ENCODE measurements at regions not wholly inside any gene's neighbourhood (a gene's known extent, or its start where the extent isn't known, plus 50 kb on each side); places are given as distances from the start of the nearest gene placed in this dataset.

- ChIA-PET POLR2A (ENCODE audit: unreplicated experiment) (no interaction called here), CTCF (no interaction called here)
- intact Hi-C loops (cut with micrococcal nuclease): no loop called here
These were observed 424.8 kb downstream of the TMEM38B start for GRCh38 chr9:106119176-106119575.

GRCh38 chr9:106120071-106120470, 425.7 kb downstream of the TMEM38B start:
- H3F3A ChIP-seq (ENCODE audit: low read length, unreplicated experiment): no peaks in the 10 kb centered on the region
- no peaks in the 10 kb centered on the region for H3K9me3 ChIP-seq (ENCODE audit: low read length)
- H3K36me3 ChIP-seq (ENCODE audit: low read depth, low read length): no peaks in the 10 kb centered on the region
- intact Hi-C loops (cut with micrococcal nuclease): no loop called here
- ATAC-seq: no peak
- BruUV-seq (replicated peaks): no TSS peak
- ChIA-PET CTCF (no interaction called here), POLR2A (ENCODE audit: unreplicated experiment) (no interaction called here)
- no peaks in the 10 kb centered on the region for H3K27me3 ChIP-seq (ENCODE audit: low read length)
- H3K4me2 ChIP-seq (ENCODE audit: low read length): no peak overlapping the region
- H3K9me2 ChIP-seq (replicated peaks; ENCODE audit: low read length): no peaks in the 10 kb centered on the region
- no peak overlapping the region for H3K4me3 ChIP-seq (ENCODE audit: low read length)
- no peak overlapping the region for H3K9ac ChIP-seq (ENCODE audit: low read length)
- no peak for DNase-seq
- H3K27ac ChIP-seq (ENCODE audit: low read length): no peak overlapping the region
- H2AFZ ChIP-seq (ENCODE audit: low read length): no peak overlapping the region
- no peaks in the 10 kb centered on the region for H3K4me1 ChIP-seq (ENCODE audit: insufficient read depth, low read length)
- TF ChIP-seq EZH2phosphoT487 (IDR thresholded peaks at IDR 0.05; ENCODE audit: borderline replicate concordance, low read length): no peak
- TF ChIP-seq CTCF (conservative IDR thresholded peaks at IDR 0.05; ENCODE audit: low read depth, low read length): no peak
- TF ChIP-seq EZH2 (IDR thresholded peaks at IDR 0.05; ENCODE audit: low read length, unreplicated experiment): no peak
- no peaks in the 10 kb centered on the region for H3K79me2 ChIP-seq (ENCODE audit: low read length)
- H4K20me1 ChIP-seq (ENCODE audit: low read length): no peaks in the 10 kb centered on the region

More at GRCh38 chr9:106119176-106119575, 424.8 kb downstream of the TMEM38B start:
- no TSS peak for BruUV-seq (replicated peaks)
- Histone ChIP-seq H3K9me2 (replicated peaks; ENCODE audit: low read length) (no peaks in the 10 kb centered on the region), H3K9me3 (ENCODE audit: low read length) (no peaks in the 10 kb centered on the region), H3K4me3 (ENCODE audit: low read length) (no peak overlapping the region), H3K4me1 (ENCODE audit: insufficient read depth, low read length) (no peaks in the 10 kb centered on the region), H3K27ac (ENCODE audit: low read length) (no peak overlapping the region), H3K27me3 (ENCODE audit: low read length) (no peaks in the 10 kb centered on the region), H3K4me2 (ENCODE audit: low read length) (no peak overlapping the region), H3K79me2 (ENCODE audit: low read length) (no peaks in the 10 kb centered on the region), H4K20me1 (ENCODE audit: low read length) (no peaks in the 10 kb centered on the region), H3K36me3 (ENCODE audit: low read depth, low read length) (no peaks in the 10 kb centered on the region), H3F3A (ENCODE audit: low read length, unreplicated experiment) (no peaks in the 10 kb centered on the region), H3K9ac (ENCODE audit: low read length) (no peak overlapping the region), H2AFZ (ENCODE audit: low read length) (no peak overlapping the region)
- peak; percentile 18 for DNase-seq
- TF ChIP-seq CTCF (conservative IDR thresholded peaks at IDR 0.05; ENCODE audit: low read depth, low read length): no peak
- no peak for TF ChIP-seq EZH2 (IDR thresholded peaks at IDR 0.05; ENCODE audit: low read length, unreplicated experiment)
- no peak for TF ChIP-seq EZH2phosphoT487 (IDR thresholded peaks at IDR 0.05; ENCODE audit: borderline replicate concordance, low read length)
- no peak for ATAC-seq

GRCh38 chr9:106127776-106128175, 433.4 kb downstream of the TMEM38B start:
- CTCF ChIA-PET: no interaction called here
- no peaks in the 10 kb centered on the region for H3K36me3 ChIP-seq (ENCODE audit: low read depth, low read length)
- POLR2A ChIA-PET (ENCODE audit: unreplicated experiment): no interaction called here
- intact Hi-C loops (cut with micrococcal nuclease): no loop called here
- no peaks in the 10 kb centered on the region for H4K20me1 ChIP-seq (ENCODE audit: low read length)
- no peak overlapping the region for H3K4me3 ChIP-seq (ENCODE audit: low read length)
- no peak overlapping the region for H2AFZ ChIP-seq (ENCODE audit: low read length)
- DNase-seq (peak; percentile 4), ATAC-seq (no peak)
- BruUV-seq (replicated peaks): no TSS peak
- H3K4me1 ChIP-seq (ENCODE audit: insufficient read depth, low read length): no peaks in the 10 kb centered on the region
- H3F3A ChIP-seq (ENCODE audit: low read length, unreplicated experiment): no peaks in the 10 kb centered on the region
- H3K27ac ChIP-seq (ENCODE audit: low read length): no peak overlapping the region
- TF ChIP-seq EZH2phosphoT487 (IDR thresholded peaks at IDR 0.05; ENCODE audit: borderline replicate concordance, low read length) (no peak), CTCF (conservative IDR thresholded peaks at IDR 0.05; ENCODE audit: low read depth, low read length) (no peak), EZH2 (IDR thresholded peaks at IDR 0.05; ENCODE audit: low read length, unreplicated experiment) (no peak)
- H3K9ac ChIP-seq (ENCODE audit: low read length): no peak overlapping the region
- H3K27me3 ChIP-seq (ENCODE audit: low read length): no peaks in the 10 kb centered on the region
- no peaks in the 10 kb centered on the region for H3K9me3 ChIP-seq (ENCODE audit: low read length)
- no peaks in the 10 kb centered on the region for H3K79me2 ChIP-seq (ENCODE audit: low read length)
- H3K9me2 ChIP-seq (replicated peaks; ENCODE audit: low read length): no peaks in the 10 kb centered on the region
- no peak overlapping the region for H3K4me2 ChIP-seq (ENCODE audit: low read length)
